GM19035 (cell line): ENCODE measurements at regions not wholly inside any gene's neighbourhood (a gene's known extent, or its start where the extent isn't known, plus 50 kb on each side); places are given as distances from the start of the nearest gene placed in this dataset.

ENCODE experiments used
- ATAC-seq: cut with Tn5 transposase; IDR thresholded peaks from one replicate; pipeline ENCODE4 v1.9.1; 2021; ENCODE audit not compliant: unreplicated experiment

DNA sequence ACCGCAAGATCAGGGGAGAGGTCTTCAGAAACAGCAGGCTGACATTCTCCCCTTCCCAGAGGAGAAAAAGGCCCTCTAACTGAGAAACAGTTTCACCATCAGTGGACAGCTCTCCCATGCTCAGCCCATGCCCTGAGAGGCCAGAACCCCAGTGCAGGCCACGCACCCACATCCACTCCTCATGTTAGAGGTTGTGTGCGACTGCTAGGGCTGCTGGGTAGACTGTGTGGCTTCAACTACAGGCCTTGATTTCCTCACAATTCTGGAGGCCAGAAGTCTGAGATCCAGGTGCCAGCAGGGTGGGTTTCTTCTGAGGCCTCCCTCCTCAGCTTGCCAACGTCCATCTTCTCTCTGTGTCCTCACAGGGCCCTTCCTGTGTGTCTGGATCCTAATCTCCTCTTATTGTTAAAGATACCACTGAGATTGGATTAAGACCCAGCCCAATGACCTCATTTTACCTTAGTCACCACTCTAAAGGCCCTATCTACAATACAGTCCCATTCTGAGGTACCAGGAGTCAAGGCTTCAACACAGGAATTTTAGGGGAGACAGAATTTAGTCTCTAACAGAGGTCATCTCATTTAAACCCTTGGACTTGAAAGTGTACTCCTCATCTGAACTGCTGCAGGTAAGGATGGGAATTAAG is 67.7 kb upstream of the CD93 start:
- ATAC-seq: no peak

DNA sequence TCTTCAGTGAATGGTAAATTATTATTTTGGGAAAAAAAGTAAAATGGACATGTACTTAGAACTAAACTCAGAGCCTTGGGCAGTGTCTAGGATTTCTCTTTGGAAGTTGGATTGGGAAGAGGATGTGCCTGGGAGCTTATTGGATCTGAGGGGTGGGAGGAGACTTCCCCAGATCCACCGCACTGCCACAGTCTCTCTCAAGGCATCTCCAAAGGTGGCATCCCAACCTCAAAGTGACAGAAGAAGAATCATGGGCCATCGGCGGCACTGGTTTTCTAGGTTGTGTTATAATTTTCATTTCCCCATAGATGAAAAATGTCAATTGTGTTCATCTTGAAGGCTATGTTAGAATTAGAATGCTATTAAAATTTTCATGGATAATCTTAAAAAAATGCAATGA is 66.8 kb upstream of the CD93 start:
- ATAC-seq: no peak

DNA sequence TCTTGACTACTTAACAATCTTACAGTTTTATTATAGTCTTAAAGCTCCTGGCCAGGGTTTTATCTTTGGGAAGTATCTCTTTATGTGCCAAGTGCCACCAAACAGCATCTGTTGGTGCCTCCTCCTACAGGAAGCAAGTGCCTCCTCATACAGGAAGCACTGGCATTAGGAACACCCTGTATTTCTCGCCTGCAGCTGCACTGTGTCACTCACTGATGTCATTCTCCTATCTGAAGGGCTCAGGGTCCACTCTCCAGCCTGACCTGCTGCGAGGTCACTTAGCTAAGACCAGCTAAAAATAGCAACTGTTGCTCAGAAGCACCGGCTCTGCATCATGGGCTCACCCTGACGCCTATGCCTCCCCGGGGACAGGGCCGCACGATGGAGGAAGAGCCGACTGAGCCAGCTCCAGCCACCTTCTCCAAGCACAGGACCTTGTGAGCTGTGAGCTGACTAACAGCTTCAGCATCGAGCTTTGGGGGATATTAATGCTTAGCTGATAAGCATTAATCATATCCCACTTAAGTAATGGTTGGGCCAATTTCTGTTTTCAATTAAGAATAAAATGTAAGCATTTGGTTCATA is 66.3 kb upstream of the CD93 start:
- ATAC-seq: no peak

DNA sequence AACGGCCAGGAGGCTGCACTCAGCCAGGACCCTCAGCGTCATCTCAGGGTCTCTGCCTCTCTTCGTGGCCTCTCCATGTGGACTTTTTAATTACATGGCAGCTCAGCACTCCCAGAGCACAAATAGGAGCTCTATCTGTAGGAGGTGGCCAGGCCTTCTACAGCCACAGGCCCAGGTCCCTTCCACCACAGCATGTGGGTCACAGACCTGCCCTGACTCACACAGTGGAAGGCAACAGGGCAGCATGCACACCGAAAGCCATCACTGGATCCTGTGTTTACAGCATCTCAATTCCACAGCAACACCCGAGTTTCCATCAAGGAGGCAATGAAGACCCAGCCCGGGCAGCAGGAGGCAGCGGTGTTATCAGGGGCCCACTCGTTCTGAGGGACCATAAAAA is 65.8 kb upstream of the CD93 start:
- ATAC-seq: no peak

DNA sequence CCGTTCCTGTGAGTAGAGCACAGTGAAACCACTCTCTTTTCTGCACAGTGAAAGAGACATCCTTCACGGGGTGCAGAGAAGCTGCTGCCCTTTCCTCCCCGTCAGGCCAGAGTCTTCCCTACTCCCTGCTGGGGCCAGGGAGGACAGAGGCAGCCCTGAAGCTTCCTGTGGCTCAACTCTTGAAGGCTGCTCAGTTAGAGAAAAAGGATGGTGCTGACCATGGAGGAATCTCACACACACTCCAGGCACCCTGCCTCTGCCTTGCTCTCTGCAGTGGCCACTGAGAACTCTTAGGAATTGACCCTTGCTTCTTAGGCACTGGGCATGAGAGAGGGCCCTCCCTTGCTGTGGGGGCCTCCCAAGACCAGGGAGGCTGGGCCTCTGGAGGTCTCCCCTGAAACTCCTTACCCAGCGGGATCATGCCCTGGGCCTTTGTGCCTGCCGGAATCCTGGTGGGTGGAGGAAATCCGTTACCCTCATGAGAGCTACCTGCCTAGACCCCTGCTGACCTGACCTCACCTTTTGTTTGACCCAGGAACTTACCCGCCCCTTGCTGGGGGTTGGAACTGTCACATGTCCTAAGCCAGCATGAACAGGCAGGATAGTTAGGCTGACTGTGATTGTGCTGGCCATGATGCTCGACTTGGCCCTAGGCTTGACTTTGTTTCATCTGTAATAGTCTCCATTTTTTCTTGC is 65.0 kb upstream of the CD93 start:
- no peak for ATAC-seq

DNA sequence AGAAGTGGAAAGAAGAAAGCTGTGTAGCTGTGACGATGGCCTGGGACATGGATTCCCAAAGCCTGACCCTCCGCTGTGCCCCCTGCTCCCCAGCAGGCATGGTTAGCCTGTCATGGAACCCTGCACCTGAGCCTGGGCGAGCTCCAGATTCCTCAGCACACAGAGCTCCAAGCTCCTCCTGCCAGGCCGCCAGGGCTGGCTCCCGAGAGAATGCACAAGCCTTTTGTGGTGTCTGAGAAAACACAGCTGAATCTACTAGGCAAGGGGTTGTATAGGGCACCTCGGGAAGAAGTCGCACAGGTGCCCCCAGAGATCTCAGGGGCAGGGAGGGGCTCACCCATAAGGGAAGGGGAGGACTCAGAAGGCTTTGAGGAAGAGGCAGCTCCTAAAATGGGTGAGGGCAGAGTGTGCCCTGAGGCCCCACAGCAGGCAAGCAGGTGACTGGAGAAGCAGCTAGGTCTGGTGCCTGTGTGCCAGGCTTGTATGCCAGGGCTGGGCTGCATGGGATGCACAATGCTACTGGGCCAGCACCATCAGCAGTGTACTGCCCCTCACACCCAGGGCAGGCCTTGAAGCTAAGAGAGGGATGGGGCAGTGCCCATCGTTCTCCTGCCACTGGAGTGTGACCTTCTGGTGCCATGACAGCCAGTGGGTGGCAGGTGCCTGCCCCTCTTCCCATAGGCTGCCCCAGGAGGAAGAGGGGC is 64.3 kb upstream of the CD93 start:
- ATAC-seq: no peak

DNA sequence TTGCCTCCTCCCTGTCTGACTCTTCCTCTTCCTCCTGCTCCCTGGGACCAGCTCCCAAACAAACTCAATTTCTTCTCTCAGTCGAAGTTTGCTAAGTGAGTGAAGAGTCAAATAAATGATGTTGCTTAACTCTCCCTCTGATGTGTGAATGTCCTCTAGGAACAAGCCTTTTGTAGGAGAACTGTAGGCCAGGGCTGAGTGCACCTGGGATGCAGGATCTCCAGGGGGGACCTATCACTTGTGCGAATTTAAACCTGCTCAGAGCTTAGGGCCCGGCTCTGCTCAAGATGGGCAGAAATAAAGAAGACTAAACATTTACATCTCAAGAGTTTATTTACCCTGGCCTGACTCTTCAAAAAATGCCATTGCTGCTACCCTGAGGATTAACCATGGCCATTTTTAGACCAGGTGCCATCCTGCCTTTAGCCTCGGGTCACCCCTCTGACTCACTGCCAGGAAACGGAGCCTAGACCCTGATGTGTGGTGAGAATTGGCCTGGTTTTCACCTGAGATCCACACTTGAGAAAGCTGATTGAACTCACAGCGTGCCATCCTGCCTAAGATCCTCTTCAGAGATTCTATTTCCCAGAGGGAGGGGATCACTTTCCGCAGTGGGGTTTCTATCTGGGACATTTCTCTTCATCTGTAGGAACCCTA is 63.6 kb upstream of the CD93 start:
- no peak for ATAC-seq

DNA sequence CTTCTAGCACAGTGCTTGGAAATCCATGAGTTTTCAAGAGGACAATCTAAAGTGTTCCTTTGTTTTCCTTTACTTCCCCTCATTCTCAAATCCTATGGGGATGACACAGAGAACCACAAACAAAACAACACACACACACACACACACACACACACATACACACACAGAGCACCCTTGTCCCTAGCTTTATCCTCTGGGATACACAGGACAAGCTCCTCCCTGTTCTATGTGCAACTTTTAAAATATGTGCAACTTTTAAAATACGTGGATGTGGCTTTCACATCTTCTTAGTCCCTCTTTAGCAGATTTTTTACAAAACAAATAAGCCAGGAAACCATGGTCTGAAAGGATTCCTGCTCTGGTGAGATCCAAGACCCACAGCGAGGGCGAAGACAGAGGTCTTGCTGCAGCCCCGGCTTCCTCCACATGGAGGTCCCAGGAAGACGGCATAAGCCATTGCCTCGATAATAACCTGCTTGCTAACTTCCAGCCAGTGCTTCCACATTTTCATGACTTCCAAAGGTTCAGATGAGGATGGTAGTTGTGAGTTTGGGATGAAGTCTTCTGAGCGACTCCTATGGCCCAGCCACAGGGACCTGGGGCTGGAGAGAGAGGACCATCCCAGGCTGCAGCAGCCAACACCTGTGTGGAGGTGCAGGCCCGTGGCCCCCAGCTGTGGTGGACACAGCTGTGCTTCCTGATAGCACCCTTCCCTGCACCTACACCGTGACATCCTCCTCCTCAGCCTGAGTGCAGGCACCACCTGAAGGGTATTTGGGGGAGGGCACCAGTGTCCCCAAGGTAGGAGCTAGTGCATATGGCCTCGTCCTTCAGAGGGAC is 62.8 kb upstream of the CD93 start:
- no peak for ATAC-seq

DNA sequence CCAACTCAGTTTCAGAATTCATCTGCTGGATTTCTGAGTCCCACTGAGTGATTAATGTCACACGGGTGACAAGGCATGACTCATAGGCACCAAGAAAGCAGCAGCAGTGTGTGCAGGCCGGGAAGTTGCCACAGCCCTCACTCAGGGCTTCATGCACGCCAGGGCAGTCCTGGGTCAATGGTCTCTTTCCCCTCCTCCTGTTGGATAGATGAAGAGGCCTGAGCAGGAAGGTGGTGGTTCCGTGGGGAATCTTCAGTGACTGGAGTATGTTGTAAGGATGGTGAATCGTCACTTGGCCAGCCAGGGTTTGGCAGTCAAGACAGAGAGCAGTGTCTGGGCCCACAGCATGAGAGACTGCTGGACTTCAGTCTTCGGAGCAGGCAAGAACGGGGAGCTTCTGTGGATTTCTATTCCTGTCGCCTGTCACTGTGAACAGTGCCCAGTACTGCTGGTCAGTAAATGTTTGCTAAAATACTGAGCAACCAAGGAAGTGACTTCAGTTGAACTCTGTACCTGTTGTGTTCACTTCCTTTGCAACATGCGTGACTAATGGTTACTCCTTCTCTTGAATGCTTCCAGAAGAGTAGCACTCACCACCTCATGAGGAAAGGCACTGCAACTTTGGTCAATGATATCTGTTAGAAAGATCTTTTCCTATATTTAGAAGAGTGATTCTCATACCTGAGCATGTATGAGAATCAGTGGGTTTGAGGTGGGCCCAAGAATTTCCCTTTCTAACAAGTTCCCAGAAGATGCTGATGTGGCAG is 62.0 kb upstream of the CD93 start:
- ATAC-seq: peak; percentile 68

DNA sequence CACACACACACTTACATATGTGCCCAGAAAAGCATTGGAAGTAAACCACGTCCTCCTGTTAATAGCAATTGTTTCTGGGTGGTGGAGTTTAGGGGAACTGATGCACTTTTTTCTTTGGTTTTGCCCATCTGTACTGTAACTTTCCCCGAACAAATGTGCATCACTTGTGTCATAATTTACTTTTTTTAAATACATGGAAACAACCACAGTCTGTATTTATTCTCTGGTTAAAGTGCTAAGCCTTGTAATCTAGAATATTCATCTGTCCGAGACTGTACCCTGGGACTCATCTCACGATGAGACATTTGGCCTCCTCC is 61.5 kb upstream of the CD93 start:
- no peak for ATAC-seq

DNA sequence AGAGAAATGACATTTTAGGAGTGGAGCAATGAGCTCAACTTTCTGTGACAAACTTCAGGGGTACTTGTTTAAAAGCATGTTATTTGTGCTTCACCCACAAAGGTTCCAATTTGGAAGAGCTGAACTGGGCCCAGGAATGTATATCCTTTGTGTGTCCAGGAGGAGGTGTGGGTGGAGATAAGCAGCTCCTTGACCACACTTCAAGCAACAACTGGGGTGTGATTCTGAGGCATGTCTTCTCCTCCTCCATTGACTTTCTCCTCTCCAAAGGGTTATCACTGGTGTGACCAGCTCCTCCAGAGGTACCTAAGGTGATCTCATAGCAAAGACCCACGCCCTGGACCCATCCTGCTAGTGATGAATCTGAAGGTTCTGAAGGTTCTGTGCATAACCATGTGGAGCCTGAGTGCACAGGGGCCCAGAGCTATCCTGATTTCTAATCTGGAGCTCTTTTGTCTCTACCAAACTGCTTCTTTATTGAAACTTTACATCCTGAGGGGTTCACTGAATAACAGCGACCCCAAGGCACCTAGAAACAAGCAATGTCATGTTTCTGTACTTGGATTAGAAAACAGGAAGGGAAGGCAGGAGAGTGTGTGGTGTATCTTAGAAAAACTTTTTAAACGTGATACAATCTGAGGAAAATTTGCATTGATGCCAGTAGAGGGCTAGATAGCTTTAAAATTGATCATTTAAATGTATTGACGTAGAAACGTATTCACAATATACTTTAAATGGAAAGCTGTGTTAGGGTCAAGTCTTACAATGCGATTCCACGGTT is 60.9 kb upstream of the CD93 start:
- no peak for ATAC-seq

DNA sequence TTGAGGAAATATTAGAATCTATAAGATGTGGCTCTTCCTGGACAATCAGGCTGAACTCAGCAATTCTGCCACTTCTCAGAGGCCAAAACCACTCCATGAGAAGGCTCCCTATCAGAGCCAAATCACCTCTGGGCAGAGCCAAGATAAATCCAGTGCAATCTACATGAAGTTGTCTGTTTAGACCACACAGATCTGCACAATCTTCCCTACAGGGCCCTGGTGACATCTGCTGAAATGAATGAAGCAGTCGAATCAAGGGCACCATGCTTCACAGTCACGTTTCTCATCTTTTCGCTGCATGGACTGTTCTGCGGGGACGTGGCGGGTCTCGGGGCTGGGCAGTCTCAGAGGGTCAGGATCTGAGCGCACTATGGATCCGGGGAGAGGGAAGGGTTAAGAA is 60.1 kb upstream of the CD93 start:
- ATAC-seq: no peak

DNA sequence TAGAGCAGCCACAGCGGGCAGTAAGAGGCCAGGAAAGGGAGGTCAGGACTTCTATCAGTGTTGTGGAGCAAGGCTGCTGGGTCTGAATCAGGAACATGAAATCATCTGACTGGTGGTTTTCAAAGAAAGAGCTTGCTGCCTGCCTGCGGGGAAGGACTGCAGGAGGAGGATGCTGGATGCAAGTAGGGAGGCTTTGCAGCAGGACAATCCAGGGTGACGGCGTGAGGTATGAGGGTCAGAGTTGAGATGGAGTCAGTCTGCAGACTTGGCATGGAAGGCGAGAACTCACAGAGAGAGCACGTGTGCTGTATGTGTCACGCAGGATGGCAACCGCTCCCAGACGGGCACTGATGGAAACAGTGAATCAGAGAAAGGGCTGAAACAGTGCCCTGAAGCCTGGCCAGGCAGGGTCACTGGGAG is 59.2 kb upstream of the CD93 start:
- ATAC-seq: no peak

DNA sequence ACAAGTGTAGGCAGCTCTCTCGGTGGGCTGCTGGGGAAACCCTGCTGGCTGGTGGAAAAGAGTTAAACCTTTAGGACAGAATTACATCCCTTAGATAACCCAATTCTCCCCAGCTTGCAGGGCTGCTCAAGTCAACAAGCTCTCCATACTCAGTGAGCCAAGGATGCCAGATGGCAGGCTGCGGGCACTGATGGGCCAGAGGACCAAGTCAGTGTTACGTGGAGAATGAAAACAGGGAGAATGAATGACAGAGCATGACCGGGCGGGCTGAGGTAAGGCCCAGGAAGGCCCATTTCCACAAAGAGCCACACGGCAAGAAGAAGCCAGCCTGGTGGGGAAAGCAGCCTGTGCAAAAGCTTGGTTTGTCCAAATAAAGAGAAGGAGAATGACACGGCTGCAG is 58.7 kb upstream of the CD93 start:
- ATAC-seq: no peak

DNA sequence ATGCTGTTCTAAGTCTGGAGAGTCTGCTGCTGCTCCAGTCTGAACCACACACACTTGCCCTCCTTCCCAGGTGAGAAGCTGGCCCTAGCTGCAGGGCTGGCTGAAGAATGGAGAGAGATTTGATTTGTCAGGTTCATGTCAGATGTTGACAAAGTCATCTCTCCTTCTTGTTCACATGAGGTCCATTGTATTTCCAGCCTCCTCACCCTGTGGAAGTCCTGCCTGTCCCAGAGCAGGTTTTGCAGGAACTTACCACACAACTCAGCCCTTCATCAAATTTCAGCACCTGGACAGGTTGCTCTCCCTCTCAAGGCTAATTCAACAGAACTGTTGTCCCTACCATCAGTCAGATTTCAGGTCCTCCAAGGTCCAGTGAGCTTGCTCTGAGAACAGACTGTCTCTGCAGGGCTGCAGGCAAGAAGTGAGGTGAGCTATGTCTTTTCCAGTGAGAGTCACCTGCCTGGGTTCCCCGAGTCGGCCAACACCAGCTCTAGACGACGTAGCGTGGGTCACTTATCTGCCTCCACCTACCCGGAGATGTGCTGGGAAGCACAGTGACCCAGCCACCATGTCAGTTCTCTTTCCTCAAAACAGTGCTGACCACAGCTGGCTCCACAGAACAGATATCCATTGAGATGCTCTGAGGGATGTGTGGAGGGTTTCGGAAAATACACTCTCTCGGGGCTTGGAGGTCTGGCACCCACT is 58.0 kb upstream of the CD93 start:
- no peak for ATAC-seq

DNA sequence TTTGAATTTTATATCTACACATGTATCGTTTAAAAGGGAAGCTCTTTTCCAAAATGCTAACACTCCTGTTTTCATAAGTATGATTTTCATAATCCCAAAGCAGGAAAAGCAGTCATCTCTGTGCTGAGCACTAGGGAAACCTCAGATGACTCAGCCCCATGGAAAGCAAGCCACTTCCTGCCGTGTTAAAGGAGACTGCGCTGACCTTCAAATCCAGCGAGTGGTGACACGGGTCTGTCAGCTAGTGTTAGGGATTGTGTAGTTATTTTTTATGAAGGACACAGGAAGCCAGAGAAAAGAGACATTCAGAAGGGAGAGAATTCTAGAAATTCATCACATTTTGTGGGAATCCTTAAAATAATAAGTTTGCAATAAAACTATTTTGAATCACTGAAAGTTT is 57.0 kb upstream of the CD93 start:
- no peak for ATAC-seq

DNA sequence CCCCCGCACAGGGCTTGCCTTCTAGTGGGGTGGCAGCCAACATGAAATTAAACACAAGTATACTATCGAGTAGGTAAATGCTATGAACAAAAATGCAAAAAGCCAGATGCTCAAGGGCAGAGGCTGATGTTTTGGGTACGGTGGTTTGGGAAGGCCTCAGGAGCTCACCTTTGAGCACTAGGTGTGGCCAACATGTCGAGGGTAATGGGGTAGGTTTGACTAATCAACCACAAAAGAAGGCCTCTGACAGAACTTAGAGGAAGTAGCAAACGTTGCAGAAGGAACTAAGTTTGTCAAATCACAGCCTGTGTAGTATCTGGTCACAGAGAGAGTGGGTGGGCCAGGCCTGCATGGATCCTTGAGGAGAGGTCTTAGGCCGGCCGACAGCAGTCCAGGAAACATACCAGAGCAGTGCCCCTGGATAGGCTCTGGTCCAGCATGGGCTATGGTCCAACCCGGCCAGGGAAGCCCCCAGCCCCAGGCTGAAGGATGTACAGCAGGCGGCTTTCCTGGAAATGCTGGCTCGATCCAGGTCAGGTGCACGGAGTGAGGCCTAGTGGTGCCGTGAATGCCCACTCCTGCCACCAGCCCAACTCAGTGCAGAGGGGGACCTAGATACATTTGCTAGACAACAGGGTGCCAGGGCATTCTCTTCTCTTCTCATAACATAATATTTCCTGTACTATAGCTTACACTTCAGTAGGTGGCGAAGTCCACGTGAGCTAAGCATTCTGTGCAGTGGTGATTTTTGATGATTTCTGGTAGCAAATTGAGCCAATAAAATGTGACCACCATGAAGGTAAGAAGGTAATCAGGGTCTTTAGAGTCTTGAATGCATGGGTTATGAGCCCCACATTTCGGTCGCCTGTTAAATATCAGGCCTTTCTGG is 56.3 kb upstream of the CD93 start:
- ATAC-seq: peak; percentile 77
